Endothelial cell (in vitro differentiated cells): ENCODE measurements at regions not wholly inside any gene's neighbourhood (a gene's known extent, or its start where the extent isn't known, plus 50 kb on each side); places are given as distances from the start of the nearest gene placed in this dataset.

Experiments
- DNase-seq: peaks from one replicate; pipeline ENCODE4 v3.0.0; 2021; ENCODE audit warnings: low spot score
- H3K27ac Mint-ChIP-seq: one replicate; pipeline ENCODE4 v1.8.0; 2021; ENCODE audit warnings: mixed read lengths, inconsistent platforms; ENCODE audit not compliant: unreplicated experiment
- H3K27me3 Mint-ChIP-seq: one replicate; pipeline ENCODE4 v1.8.0; 2021; ENCODE audit warnings: mild to moderate bottlenecking, moderate library complexity, mixed read lengths, inconsistent platforms; ENCODE audit not compliant: unreplicated experiment
- H3K36me3 Mint-ChIP-seq: one replicate; pipeline ENCODE4 v1.8.0; 2021; ENCODE audit warnings: mild to moderate bottlenecking, low read depth, mixed read lengths, inconsistent platforms; ENCODE audit not compliant: unreplicated experiment
- H3K4me1 Mint-ChIP-seq: one replicate; pipeline ENCODE4 v1.8.0; 2021; ENCODE audit warnings: mild to moderate bottlenecking, mixed read lengths, inconsistent platforms; ENCODE audit not compliant: unreplicated experiment
- H3K4me3 Mint-ChIP-seq: one replicate; pipeline ENCODE4 v1.8.0; 2021; ENCODE audit warnings: mild to moderate bottlenecking, mixed read lengths, inconsistent platforms; ENCODE audit not compliant: unreplicated experiment
- H3K9me3 Mint-ChIP-seq: one replicate; pipeline ENCODE4 v1.8.0; 2021; ENCODE audit warnings: mixed read lengths, inconsistent platforms; ENCODE audit not compliant: unreplicated experiment
- TF ChIP-seq, protein P1 (sequence below): fragments of 200-600 bp; sonication (generic); IDR thresholded peaks from one replicate; pipeline ENCODE4 v1.5.0; 2021; ENCODE audit warnings: antibody characterized with exemption; ENCODE audit not compliant: unreplicated experiment

DNA sequence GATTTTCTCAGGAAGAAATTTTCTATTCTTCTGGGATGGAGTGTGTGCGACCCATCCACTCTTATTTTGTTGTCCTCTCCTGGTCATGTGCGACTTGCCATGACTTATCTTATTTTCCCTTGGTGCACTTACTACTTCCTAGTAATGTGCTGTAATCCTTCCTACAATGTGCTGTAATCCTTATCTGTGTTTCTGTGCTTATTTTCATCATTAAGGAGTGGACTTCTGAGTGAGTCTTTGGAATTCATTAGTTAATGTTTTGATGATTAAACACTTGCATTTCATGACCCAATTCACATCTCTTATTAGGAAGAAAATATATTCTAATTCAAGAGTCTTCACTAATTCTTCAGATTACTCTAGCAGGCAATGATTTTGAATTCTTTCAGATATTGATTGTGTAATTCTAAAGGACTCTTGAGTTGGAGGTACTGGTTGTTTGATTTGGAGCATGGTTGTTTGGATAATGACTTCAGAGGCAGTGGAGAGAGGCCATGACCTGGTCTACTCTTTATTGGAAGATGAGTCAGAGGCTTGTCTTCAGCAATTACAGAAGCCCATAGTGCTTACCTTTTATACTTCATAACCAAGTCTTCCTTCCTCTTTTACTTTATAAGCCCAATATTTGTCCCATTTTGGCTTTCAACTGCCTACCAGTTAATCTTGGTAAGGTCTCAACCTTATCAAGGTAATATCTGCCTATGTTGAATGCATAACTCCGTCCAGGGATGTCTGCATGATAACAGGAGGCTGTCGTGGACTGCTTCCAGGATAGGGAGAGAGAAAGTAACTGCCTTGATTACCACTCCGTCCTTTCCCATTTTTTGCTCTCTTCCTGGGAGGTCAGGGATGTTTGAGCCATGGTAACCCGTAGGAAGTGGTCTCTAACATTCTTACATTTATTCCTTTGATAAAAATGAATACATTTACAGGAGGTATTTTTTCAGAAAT lies 278.3 kb upstream of the SP8 start:
- Mint-ChIP-seq H3K9me3 (no peaks in the 10 kb centered on the region), H3K27ac (no peak overlapping the region), H3K36me3 (no peaks in the 10 kb centered on the region), H3K4me1 (no peaks in the 10 kb centered on the region), H3K4me3 (no peak overlapping the region), H3K27me3 (no peaks in the 10 kb centered on the region)
- DNase-seq: no peak
- TF ChIP-seq, protein P1, sequence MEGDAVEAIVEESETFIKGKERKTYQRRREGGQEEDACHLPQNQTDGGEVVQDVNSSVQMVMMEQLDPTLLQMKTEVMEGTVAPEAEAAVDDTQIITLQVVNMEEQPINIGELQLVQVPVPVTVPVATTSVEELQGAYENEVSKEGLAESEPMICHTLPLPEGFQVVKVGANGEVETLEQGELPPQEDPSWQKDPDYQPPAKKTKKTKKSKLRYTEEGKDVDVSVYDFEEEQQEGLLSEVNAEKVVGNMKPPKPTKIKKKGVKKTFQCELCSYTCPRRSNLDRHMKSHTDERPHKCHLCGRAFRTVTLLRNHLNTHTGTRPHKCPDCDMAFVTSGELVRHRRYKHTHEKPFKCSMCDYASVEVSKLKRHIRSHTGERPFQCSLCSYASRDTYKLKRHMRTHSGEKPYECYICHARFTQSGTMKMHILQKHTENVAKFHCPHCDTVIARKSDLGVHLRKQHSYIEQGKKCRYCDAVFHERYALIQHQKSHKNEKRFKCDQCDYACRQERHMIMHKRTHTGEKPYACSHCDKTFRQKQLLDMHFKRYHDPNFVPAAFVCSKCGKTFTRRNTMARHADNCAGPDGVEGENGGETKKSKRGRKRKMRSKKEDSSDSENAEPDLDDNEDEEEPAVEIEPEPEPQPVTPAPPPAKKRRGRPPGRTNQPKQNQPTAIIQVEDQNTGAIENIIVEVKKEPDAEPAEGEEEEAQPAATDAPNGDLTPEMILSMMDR: no peak

DNA sequence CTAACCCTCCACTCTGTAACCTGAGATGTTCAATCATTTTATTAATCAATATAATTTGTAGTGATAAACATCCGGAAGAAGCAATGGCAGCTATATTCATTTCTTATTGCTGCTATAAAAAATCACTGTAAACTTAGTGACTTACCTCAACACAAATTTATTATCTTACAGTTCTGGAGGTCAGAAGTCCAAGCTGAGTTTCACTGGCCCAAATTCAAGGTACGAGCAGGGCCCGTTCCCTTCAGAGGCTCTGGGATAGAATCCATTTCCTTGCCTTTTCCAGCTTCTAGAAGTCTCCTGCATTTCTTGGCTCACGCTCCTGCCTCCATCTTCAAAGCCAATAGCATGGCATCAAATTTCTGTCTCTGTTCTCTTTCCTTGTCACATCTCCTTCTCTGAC lies 279.5 kb upstream of the SP8 start:
- Mint-ChIP-seq H3K4me3 (no peak overlapping the region), H3K36me3 (no peaks in the 10 kb centered on the region), H3K4me1 (no peaks in the 10 kb centered on the region), H3K27ac (no peak overlapping the region), H3K9me3 (no peaks in the 10 kb centered on the region), H3K27me3 (no peaks in the 10 kb centered on the region)
- no peak for DNase-seq
- TF ChIP-seq, protein P1: no peak

DNA sequence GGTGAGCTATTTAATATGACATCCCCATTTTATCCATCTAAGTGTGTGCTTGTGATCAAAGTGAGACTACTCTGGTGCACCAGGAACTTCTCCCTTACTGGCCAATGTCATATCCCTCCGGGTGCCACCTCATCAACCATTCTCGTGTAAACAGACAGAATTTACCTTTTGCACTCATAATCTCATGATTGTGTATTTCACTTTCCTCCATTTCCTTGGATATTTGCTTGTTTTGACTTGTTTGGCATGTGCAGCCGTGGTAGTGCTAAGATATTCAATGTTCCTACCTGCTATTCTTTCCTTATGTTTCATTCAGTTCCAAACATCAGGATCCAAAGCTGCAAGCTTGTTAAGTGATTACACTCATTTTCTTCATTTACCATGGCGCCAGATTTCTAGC lies 280.5 kb upstream of the SP8 start:
- no peak for DNase-seq
- H3K4me1 Mint-ChIP-seq: no peaks in the 10 kb centered on the region
- no peaks in the 10 kb centered on the region for H3K9me3 Mint-ChIP-seq
- TF ChIP-seq, protein P1: no peak
- H3K27ac Mint-ChIP-seq: no peak overlapping the region
- no peaks in the 10 kb centered on the region for H3K36me3 Mint-ChIP-seq
- no peaks in the 10 kb centered on the region for H3K27me3 Mint-ChIP-seq
- H3K4me3 Mint-ChIP-seq: no peak overlapping the region

DNA sequence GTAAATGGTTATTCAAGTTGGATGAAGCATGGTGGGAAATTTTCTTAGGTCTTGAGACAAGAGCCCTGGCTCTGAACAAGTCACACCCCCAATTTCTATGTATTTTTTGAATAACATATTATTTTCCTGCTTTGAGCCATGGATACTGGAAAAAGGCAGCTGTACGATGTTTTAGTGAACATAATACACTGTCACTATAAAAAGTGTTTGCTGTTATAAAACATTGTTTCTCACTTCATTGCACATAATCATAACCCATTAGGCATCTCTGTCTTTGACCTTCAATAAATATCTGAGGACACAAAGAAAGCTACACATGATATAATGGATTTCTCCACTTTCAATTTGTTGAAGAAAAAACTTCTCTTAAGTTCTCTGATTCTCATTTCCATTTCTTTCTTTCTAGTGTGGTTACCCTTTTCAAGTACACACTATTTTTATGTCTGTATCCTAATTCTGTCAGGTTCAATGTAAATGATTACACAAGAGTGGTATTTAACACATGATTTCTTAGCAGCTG lies 283.9 kb upstream of the SP8 start:
- TF ChIP-seq, protein P1: no peak
- no peaks in the 10 kb centered on the region for H3K9me3 Mint-ChIP-seq
- no peak overlapping the region for H3K27ac Mint-ChIP-seq
- DNase-seq: no peak
- no peaks in the 10 kb centered on the region for H3K27me3 Mint-ChIP-seq
- H3K4me1 Mint-ChIP-seq: no peaks in the 10 kb centered on the region
- no peak overlapping the region for H3K4me3 Mint-ChIP-seq
- no peaks in the 10 kb centered on the region for H3K36me3 Mint-ChIP-seq
